Activated effector memory CD4-positive, alpha-beta T cell treated with Interleukin-2 at 50 U/mL for 16 hours (primary cell): ENCODE measurements at regions not wholly inside any gene's neighbourhood (a gene's known extent, or its start where the extent isn't known, plus 50 kb on each side); places are given as distances from the start of the nearest gene placed in this dataset.

Source experiments
- DNase-seq: peaks from one replicate; pipeline ENCODE4 v3.0.0-alpha.2; 2020

DNA sequence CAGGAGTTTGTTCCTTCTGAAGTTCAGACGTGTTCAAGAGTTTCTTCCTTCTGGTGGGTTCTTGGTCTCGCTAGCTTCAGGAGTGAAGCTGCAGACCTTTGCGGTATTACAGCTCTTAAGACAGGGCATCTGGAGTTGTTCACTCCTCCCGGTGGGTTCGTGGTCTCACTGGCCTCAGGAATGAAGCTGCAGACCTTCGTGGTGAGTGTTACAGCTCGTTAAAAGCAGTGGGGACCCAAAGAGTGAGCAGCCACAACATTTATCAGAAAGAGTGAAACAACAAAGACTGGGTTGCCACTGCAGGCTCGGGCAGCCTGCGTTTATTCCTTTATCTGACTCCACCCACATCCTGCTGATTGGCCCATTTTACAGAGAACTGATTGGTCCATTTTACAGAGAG lies 373.1 kb downstream of the ETS1 start:
- DNase-seq = no peak

DNA sequence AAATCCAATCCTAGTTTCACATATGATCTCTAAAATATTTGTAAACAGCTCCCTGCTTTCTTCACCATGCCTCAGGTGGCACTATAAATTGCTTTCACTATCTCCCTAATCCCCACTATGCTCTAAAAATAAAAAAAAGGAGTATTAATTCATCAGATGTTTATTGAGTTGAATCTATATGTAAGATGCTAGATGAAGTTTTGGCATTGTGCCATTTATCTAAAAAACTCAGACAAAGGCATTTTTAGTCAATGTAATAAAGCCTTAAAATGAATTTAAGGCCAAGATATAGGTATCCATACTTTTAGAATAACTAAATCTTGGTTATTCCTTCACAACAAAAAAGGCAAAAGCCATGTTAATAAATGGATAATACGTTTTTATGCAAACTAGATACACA lies 373.9 kb downstream of the ETS1 start:
- no peak for DNase-seq

DNA sequence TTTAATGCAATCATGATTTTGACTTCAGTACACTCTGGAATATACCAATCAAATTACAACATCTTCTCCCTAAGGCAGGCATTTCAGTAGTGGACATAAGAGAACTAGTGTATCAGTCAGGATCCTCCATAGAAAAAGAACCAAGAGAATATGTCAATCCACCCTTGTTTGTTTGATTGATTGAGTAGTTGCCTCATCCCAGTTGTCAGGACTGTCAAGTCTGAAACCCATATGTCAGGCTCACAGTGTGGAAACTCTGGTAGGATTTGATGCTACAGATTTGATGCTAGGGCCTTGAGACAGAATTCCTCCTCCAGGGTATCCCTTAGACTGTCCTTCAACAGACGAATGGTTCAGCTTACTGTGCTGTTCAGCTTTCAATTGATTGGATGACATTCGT lies 375.0 kb downstream of the ETS1 start:
- DNase-seq = no peak

DNA sequence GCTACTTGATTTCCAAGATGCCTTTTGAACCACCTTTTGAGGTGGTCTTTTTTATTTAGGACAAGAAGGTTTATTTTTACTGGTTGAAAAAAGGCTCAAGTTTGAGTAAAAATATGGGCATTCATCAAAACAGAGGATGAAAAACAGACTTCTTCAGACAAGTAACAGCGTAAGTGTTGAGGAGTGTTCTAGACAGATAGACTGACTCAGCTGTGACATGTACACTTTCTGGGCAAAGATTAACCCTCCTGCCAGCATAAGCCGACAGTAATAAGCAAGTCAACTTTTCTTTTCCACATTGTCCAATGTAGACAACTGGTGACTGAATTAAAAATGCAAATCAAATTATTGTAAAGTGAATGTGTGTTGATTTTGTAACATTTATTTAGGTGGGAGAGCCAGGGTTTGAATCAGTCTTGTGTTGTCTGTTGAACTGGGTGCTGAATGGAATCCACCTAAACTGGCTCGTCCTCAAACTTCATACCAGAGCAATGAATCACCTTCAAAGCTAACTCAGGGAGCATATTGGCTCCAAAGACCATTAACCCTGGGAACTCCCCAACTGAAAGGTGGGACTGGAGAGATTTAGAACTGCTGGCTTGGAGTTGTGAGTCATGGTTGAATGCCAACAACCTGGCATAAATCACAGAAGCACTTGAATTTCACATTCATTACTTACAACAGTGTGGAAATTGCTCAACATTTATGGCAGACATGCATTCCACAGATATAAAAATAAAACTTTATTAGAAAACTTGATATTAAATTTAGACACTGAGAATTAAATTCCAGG lies 377.0 kb downstream of the ETS1 start:
- no peak for DNase-seq

DNA sequence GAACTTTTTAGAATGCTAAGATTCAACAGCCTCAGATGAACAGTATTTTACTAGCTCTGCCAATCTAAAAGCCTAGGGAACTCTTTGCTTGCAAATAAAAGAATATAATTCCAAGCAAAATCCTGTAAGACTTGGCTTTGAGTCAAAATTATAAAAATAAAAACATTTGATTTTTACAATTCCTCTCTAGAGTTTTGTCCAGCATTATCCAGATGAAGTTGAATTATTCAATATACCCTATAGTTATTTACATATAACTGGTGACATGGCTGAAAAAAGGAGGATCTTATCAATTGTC lies 378.3 kb downstream of the ETS1 start:
- DNase-seq = no peak

DNA sequence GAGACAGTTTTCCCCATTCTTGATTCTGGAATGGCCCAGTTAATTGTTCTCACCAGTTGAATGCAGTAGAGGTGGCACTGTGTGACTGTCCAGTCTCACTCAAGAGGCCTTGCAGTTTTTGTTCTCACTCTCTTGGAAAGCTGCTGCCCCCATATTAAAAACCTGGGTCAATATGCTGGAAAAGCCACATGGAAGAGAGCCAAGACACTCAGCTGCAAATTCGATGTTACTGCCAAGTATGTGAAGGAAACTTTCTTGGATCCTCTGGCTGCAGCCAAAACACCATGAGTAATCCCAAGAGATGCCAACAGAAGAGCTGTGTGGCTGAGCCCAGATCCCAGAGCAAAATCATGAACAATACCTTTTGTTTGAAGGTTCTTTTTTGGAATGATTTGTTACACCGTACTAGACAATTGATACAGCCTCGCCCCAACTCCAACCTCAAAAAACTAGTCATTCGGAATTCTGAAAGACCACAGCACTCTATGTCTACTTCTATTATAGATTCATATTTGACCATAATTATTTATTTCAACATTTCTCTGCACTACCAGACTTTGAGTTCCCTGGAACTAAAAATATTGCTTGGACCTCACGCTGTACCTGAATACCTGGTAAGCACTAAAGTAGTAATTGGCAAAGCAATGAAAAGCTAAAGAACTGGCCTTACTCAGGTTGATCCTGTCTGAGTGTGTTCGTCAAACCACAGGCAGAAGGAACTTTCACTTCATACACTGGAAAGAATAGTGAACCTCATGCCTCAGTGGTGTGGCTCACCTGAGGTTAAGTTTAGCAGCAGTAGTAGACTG lies 378.8 kb downstream of the ETS1 start:
- no peak for DNase-seq

DNA sequence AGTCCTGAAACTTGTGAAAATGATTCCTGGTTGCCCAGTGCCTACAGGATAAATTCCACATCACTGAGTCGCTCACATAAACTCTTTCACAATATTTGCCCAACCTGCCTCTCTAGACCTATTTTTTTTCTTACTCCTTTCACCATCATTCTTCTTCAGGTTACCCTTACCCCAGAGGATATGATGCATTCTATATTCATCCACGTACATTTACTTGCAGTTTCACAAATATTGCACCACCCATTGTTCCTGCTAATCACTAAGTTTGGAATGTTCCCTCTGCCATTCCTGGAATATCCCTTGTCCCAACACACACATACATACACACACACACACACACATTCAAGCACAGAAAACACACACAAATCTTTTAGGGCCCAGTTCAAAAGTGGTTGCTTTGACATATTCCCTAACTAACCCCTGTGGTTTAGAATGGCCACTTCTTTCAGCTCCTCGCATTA lies 379.5 kb downstream of the ETS1 start:
- no peak for DNase-seq

DNA sequence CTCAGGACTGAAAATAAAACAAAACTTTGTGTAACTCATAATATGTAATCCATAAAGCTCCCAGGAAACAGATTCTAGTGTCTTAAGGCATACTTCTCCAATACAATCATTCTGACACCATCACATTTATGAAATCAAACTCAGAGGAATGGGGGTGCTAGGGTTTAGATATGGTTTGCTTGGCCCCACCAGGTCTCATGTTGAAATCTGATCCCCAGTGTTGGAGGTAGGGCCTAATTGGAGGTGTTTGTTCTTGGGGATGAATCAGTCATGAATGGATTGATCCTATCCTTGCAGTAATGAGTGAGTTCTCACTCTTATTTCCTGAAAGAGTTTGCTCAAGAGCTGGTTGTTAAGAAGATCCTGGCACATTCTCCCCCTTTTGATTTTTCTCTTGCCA lies 380.9 kb downstream of the ETS1 start:
- DNase-seq = no peak

DNA sequence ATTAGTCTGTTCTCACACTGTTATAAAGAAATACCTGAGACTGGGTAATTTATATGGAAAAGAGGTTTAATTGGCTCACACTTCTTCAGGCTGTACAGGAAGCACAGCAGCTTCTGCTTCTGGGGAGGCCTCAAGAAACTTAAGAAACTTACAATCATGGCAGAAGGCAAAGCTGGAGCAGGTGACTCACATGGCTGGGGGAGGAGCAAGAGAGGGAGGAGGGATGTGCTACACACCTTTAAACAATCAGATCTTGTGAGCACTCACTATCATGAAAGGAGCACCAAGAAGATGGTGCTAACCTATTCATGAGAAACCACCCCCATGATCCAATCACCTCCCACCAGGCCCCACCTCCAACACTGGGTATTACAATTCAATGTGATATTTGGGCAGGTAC lies 381.6 kb downstream of the ETS1 start:
- DNase-seq = no peak

DNA sequence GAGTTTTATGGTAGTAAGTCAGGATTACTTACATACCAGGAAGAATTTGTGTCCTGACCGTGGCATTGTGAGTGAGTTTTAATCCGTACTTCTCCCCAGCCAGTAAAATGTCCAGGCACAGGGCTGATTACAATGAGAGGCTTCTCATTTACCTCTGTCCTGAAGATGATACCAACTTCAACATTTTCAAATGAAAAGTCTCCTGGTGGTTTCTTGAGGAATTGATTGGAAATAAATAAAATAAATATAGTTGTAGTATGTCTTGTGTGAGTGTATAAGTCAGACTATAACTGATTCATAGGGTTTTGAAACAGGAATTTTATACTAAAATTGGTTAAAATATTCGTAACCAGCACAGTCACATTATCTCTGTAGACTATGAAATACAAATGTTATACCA lies 382.5 kb downstream of the ETS1 start:
- no peak for DNase-seq

DNA sequence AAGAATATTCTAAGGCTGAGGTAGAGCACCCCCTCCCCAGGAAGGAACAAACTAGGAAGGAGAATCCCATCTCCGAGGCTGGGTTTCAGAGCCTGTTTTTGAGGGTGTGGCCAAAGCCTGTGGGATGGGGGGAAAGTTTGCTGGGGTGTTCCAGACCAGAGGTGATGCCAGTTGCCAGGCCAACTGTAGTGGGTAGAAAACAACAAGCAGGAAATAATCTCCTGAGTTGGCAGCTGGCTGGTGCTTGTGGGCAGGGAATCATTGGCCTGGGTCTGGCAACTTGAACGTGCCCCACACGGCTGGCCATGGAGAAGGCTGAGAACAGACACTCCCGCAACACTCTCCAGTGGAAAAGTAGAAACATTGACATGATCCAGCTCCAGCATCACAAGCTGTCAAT lies 385.6 kb downstream of the ETS1 start:
- DNase-seq = no peak

DNA sequence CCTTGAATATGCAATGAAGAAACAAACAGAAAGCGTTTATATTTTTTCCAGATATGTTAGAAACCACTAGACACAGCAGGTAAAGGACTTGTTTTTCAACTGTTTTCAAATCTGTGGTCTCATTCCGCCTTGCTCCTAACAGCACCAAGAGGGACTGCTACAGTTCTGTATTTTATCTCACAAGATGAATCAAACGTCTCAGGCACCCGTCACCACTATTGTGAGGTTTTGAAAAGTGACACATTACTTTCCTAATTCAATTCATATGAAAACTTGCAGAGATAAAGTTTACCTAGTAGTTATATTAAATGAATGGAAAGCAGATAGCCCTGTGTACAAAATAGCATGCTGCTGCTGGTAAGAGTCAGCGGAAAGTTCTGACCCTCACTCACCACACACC lies 386.3 kb downstream of the ETS1 start:
- DNase-seq = no peak

DNA sequence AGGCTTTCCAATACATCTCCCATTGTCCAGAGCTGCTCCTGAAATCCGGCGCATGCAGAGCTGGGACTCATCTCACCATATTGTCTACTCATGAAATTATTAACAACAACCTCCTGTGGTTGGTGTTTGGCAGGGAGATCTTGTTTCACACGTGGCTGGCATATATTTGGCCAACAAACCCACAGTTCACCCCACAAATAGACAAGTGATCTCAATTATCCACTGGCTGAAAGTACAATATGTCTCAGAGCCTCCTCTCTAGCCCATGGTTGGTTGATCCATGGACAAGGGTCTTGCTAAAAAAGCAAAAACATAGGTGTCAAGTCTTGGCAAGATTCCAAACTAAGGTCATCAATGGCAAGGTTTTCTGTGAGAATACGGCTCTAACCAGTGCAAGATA lies 386.9 kb downstream of the ETS1 start:
- DNase-seq = no peak

DNA sequence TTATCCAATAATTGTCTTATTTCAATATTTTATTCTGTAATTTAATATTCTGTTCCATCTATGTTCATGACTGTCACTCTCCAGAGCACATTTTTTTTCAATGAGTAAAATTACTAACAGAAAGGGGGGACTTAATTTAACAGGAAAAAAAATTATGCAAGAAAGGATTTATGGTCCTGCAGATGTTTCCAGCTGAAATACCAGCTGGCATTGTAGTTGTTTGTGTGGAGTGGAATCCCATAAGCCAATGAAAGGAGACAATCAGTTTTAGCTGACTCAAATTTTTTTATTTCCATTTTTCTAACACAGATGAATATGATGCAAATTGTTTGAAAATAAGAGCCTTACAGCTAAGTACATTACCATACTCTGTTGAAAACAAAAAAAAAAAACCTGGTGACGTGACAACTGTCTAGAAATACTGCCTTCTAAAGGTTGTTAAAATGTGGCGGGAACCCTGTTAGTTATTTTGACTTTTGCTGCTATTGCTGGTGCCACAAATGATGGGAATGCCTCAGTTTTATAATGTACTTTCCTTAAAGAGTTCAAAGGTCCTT lies 389.1 kb downstream of the ETS1 start:
- DNase-seq = no peak

DNA sequence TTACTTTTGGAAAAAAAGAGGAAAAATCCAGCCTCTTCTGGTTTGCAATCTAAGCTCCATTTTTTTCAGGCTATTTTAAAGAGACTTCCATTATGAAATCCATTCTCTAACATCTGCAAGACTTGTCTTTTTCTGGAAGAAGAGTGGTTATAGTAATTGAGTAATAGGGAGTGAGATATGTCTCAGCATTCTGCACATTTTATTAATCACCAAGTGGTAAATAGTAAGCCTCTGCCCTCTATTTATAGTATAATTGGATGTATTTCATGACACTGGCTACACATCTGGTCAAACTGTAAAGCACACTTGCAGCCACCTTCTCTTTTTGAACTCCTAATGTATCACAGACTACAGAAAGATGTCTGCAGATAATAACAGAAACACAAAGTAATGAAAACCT lies 391.1 kb downstream of the ETS1 start:
- no peak for DNase-seq

DNA sequence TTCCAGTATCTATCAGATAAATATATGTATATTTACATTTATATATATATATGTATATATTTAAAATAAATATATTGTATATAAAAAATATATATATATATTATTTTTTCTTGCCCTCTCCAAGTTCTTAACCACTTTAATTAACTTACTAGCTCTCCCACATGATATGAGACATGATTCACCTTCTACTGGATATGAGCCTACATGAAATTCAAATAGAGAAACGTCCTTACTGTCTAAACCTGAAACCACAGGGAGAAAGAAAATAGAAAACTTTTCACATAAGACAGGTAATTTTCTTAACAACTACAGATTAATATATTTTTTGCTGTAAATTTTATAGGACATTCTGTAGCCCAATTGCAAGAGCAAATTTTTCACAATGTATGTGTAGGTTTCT lies 391.6 kb downstream of the ETS1 start:
- DNase-seq = no peak

DNA sequence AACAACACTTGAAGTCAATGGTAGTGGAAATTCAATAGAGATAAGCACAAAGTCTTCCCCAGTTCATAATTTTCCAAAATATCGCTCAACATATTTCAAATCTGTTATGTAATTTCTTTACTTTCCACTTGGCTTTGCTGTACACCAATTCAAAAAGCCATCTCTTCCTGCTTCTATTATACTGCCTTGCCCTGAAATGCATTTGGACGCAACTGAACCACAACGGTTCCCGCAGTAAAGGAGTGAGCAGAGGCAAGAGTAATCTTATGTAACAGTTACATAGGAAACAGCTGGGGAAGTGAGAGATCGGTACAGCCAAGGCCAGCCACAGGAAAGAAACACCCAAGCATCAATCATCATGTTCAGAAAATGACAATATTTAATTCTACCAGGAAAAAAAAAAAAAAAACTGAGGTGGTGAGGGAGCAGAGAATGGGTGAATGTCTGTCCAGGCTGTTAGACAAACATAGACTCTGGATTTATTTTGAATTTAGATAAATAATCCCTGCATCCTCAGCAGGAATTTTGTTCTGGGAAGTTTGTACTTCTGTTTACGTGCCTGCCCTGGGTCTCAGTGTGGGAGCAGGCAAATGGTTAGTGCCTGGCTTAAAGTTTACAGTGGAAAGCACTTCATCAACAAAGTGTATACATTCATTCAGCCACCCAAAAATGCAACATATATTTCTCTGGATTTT lies 392.2 kb downstream of the ETS1 start:
- DNase-seq = peak; percentile 18

DNA sequence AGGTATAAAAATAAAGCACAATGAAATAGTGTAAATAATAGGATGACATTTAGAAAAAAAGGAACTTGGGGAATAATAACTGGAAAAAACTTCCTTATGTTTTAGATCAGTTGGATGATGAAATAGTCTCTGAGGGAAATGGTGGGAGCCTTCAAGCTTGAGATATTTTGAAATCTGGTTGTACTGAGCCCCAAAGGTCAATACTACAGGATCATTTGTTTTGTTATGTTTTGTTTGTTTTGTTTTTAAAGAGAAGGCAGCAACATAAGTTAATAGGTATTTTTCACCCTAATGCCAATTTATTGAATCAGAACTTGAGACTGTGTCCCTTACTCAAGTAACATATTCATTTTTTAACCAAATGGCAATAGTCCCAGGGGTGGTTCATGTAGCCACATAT lies 393.1 kb downstream of the ETS1 start:
- no peak for DNase-seq

DNA sequence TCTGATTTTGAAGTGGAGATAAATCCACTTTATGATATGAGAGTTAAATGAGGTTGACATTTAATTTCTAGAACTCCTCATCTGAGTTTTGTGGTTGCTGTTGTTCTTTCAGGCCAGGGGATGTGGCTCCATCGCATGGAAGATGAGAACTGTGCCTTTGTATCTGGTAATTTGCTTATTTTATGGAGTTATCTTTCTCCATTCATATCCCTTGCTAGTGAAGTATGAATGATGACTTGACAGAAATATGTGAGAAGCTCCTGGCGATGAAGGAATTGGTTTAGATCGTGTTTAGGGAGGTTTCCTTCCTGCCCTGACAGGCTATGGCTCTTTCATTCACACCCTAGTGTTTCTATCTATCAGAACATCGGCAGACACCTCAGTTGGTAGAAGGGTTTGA lies 393.7 kb downstream of the ETS1 start:
- DNase-seq = no peak

DNA sequence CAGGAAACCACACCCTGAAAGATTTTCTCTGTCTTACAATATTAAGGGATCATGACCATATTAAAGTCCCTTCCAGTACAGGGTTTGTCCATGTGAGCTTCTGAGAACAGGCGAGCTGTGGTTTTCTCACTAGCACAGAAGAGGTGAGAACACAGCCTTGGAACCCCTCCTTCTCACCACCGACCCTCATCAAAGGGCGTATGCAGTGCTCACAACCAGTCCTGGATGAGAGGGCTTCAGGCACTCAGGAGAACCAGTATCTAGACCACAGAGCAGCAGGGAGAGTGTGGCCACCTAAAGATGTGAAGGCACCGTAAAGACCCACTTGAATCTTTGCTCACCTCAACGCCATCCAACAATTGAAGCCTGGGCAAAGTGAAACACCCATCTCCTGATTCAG lies 397.0 kb downstream of the ETS1 start:
- no peak for DNase-seq

DNA sequence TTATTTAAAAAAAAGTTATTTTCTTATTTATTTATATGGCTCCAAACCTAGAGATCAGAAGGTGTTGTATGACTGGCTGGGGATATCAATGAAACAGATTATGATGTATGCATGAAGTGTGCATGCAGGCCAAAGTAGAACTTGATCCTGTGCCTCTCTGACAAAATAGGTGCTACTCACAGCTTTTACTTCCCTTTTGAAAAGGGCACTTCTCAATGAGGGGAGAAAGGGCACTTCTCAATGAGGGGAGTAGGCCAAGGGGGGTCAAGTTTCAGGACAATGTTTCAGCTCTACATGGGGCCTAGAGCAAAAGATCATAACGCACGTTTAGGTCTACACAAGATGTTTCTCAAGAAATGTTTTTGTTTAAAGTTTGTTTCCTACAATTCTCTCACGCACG lies 397.5 kb downstream of the ETS1 start:
- DNase-seq = no peak

DNA sequence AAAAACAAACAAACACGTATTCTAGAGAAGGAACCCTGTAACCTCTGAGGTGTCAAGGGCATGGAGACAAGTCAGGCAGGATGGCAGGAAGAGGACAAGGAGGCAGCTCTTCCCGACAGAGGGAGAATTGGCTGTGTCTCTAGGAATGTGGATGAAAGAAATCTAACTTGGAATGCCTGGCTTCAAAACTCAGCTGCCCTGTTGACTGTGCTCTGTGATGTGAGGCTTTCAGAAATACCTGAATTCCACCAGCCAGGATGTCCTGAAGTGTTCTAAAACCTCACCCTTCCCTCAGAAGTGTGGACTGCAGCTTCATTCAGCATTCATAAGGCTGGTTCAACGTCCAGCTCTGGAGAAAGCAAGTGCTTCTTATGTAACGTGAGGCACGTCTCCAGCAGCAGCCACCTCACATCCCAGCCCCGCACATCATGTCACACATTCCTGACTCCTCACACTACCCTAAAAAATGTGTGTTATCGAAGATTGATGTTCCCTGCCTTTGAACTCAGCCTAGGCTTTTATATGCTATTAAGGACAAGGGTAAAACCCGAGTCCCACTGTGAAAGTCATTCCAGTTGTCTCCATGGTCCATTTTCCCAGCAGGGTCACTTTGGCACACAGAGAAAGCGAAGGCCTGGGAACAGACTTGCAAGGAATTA lies 398.9 kb downstream of the ETS1 start:
- no peak for DNase-seq

DNA sequence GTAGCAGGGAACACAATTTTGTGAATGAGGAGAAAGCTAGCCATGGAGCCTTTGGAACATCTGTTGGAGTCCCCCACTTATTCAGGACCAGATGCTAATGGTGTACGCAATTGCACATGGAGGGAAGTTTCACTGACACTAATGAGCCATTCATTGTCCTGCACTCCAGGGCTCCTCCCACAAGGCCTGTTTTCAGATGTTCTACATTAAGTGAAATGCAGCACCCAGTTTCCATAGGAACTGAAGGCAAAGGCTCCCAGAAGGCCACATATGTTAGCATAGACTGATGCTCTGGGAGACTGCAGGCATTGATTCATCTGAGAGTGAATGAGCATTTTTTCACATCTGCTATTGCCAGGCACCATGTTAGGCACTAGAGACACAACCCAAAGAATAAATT lies 399.5 kb downstream of the ETS1 start:
- DNase-seq = no peak
